ENCODE measurements at regions not wholly inside any gene's neighbourhood (a gene's known extent, or its start where the extent isn't known, plus 50 kb on each side); places are given as distances from the start of the nearest gene placed in this dataset.

DNA sequence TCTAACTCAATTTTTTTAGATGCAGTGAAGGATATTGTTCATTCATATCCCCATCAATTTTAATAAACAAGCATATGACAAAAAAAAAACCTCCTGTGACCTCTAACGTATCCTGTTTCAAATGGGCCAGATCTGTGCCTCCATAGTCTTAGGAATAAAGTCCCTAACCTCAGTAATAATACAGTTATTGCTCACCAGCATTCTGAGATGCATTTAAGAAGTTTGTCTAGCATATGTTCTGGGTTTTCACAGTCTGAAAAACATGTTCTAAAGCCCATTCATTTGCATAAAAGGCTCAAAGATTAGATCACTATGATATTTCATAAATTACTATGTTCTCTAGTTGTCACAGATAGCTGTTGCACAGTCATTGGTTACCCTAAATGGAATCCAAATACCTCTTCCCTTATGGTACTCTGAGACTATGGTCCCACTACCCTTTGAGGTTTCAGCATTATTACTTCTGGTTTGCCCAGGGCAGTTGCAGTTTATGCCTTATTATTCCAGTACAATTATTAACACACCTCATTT, 190.1 kb downstream of the ZIC4 start:
- no peak for DNase-seq
- Histone ChIP-seq H3K9me3 (ENCODE audit: control extremely low read depth in 1 of 5, control insufficient read depth in 4 of 5, insufficient read depth in 2 of 5, low read depth in 1 of 5, low read length in 4 of 5) (no peaks in the 10 kb centered on the region), H3K27ac (ENCODE audit: insufficient read depth in 1 of 2, low read depth in 1 of 2, low read length in 2 of 2, poor library complexity in 1 of 2, severe bottlenecking in 2 of 2) (no peak overlapping the region), H3K4me3 (ENCODE audit: control insufficient read depth in 1 of 7, extremely low read depth in 1 of 7, insufficient read depth in 4 of 7, low read depth in 2 of 7, low read length in 6 of 7) (no peak overlapping the region), H3K27me3 (replicated peaks in 2 of 5; ENCODE audit: control insufficient read depth in 4 of 5, insufficient read depth in 5 of 5, low read length in 4 of 5) (no peaks in the 10 kb centered on the region), H3K36me3 (ENCODE audit: control insufficient read depth in 4 of 4, insufficient read depth in 4 of 4, low read length in 3 of 4) (no peaks in the 10 kb centered on the region), H3K4me1 (ENCODE audit: control extremely low read depth in 1 of 4, control insufficient read depth in 4 of 4, insufficient read depth in 4 of 4, low read length in 3 of 4) (no peaks in the 10 kb centered on the region)
- POLR2A ChIA-PET: no interaction called here
- CTCF ChIA-PET: no interaction called here
- WGBS (ENCODE audit: insufficient coverage): no CpG with 5 or more reads among the region's 1 CpG

GRCh38 chr3:147215660-147216059, 190.7 kb downstream of the ZIC4 start:
- Histone ChIP-seq H3K27ac (ENCODE audit: insufficient read depth in 1 of 2, low read depth in 1 of 2, low read length in 2 of 2, poor library complexity in 1 of 2, severe bottlenecking in 2 of 2) (no peak overlapping the region), H3K9me3 (ENCODE audit: control extremely low read depth in 1 of 5, control insufficient read depth in 4 of 5, insufficient read depth in 2 of 5, low read depth in 1 of 5, low read length in 4 of 5) (no peaks in the 10 kb centered on the region), H3K4me3 (ENCODE audit: control insufficient read depth in 1 of 7, extremely low read depth in 1 of 7, insufficient read depth in 4 of 7, low read depth in 2 of 7, low read length in 6 of 7) (no peak overlapping the region), H3K27me3 (replicated peaks in 2 of 5; ENCODE audit: control insufficient read depth in 4 of 5, insufficient read depth in 5 of 5, low read length in 4 of 5) (no peaks in the 10 kb centered on the region), H3K36me3 (ENCODE audit: control insufficient read depth in 4 of 4, insufficient read depth in 4 of 4, low read length in 3 of 4) (no peaks in the 10 kb centered on the region), H3K4me1 (ENCODE audit: control extremely low read depth in 1 of 4, control insufficient read depth in 4 of 4, insufficient read depth in 4 of 4, low read length in 3 of 4) (no peaks in the 10 kb centered on the region)
- no peak for DNase-seq
- CTCF ChIA-PET: no interaction called here
- POLR2A ChIA-PET: no interaction called here

DNA sequence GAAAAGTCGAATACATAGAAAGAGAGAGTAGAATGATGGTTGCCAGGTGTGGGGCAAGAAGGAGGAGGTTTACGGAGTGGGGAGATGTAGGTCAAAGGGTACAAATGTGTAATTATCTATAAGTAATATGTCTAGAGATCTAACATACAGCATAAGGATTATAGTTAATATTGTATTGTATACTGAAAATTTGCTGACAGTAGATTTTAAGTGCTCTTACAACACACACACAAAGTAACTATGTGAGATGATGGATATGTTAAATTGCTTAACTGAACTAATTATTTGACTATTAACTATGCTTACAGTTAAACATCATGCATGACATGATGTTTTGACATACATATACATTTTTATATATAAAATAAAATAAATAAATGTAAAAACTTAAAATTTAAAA, 192.7 kb downstream of the ZIC4 start:
- no peaks in the 10 kb centered on the region for H3K27me3 ChIP-seq (replicated peaks in 2 of 5; ENCODE audit: control insufficient read depth in 4 of 5, insufficient read depth in 5 of 5, low read length in 4 of 5)
- no peak for DNase-seq
- H3K36me3 ChIP-seq (ENCODE audit: control insufficient read depth in 4 of 4, insufficient read depth in 4 of 4, low read length in 3 of 4): no peaks in the 10 kb centered on the region
- H3K27ac ChIP-seq (ENCODE audit: insufficient read depth in 1 of 2, low read depth in 1 of 2, low read length in 2 of 2, poor library complexity in 1 of 2, severe bottlenecking in 2 of 2): no peak overlapping the region
- no peaks in the 10 kb centered on the region for H3K9me3 ChIP-seq (ENCODE audit: control extremely low read depth in 1 of 5, control insufficient read depth in 4 of 5, insufficient read depth in 2 of 5, low read depth in 1 of 5, low read length in 4 of 5)
- ChIA-PET CTCF (no interaction called here), POLR2A (no interaction called here)
- no CpG with 5 or more reads among the region's 2 CpGs for WGBS (ENCODE audit: insufficient coverage)
- no peaks in the 10 kb centered on the region for H3K4me1 ChIP-seq (ENCODE audit: control extremely low read depth in 1 of 4, control insufficient read depth in 4 of 4, insufficient read depth in 4 of 4, low read length in 3 of 4)
- H3K4me3 ChIP-seq (ENCODE audit: control insufficient read depth in 1 of 7, extremely low read depth in 1 of 7, insufficient read depth in 4 of 7, low read depth in 2 of 7, low read length in 6 of 7): no peak overlapping the region

GRCh38 chr3:147210676-147211075, 195.7 kb downstream of the ZIC4 start:
- H3K27me3 ChIP-seq (replicated peaks in 2 of 5; ENCODE audit: control insufficient read depth in 4 of 5, insufficient read depth in 5 of 5, low read length in 4 of 5): no peaks in the 10 kb centered on the region
- ChIA-PET CTCF (no interaction called here), POLR2A (no interaction called here)
- no peaks in the 10 kb centered on the region for H3K9me3 ChIP-seq (ENCODE audit: control extremely low read depth in 1 of 5, control insufficient read depth in 4 of 5, insufficient read depth in 2 of 5, low read depth in 1 of 5, low read length in 4 of 5)
- H3K4me3 ChIP-seq (ENCODE audit: control insufficient read depth in 1 of 7, extremely low read depth in 1 of 7, insufficient read depth in 4 of 7, low read depth in 2 of 7, low read length in 6 of 7): no peak overlapping the region
- H3K27ac ChIP-seq (ENCODE audit: insufficient read depth in 1 of 2, low read depth in 1 of 2, low read length in 2 of 2, poor library complexity in 1 of 2, severe bottlenecking in 2 of 2): no peak overlapping the region
- H3K36me3 ChIP-seq (ENCODE audit: control insufficient read depth in 4 of 4, insufficient read depth in 4 of 4, low read length in 3 of 4): no peaks in the 10 kb centered on the region
- H3K4me1 ChIP-seq (ENCODE audit: control extremely low read depth in 1 of 4, control insufficient read depth in 4 of 4, insufficient read depth in 4 of 4, low read length in 3 of 4): no peaks in the 10 kb centered on the region
- DNase-seq: no peak

GRCh38 chr3:147201086-147201485, 205.3 kb downstream of the ZIC4 start:
- no peaks in the 10 kb centered on the region for H3K4me1 ChIP-seq (ENCODE audit: control extremely low read depth in 1 of 4, control insufficient read depth in 4 of 4, insufficient read depth in 4 of 4, low read length in 3 of 4)
- no peaks in the 10 kb centered on the region for H3K36me3 ChIP-seq (ENCODE audit: control insufficient read depth in 4 of 4, insufficient read depth in 4 of 4, low read length in 3 of 4)
- H3K27me3 ChIP-seq (replicated peaks in 2 of 5; ENCODE audit: control insufficient read depth in 4 of 5, insufficient read depth in 5 of 5, low read length in 4 of 5): no peaks in the 10 kb centered on the region
- 100% methylated on average over 3 of the region's 5 CpGs for WGBS (ENCODE audit: insufficient coverage)
- CTCF ChIA-PET: no interaction called here
- H3K27ac ChIP-seq (ENCODE audit: insufficient read depth in 1 of 2, low read depth in 1 of 2, low read length in 2 of 2, poor library complexity in 1 of 2, severe bottlenecking in 2 of 2): no peak overlapping the region
- H3K4me3 ChIP-seq (ENCODE audit: control insufficient read depth in 1 of 7, extremely low read depth in 1 of 7, insufficient read depth in 4 of 7, low read depth in 2 of 7, low read length in 6 of 7): no peak overlapping the region
- POLR2A ChIA-PET: no interaction called here
- no peak for DNase-seq
- no peaks in the 10 kb centered on the region for H3K9me3 ChIP-seq (ENCODE audit: control extremely low read depth in 1 of 5, control insufficient read depth in 4 of 5, insufficient read depth in 2 of 5, low read depth in 1 of 5, low read length in 4 of 5)

DNA sequence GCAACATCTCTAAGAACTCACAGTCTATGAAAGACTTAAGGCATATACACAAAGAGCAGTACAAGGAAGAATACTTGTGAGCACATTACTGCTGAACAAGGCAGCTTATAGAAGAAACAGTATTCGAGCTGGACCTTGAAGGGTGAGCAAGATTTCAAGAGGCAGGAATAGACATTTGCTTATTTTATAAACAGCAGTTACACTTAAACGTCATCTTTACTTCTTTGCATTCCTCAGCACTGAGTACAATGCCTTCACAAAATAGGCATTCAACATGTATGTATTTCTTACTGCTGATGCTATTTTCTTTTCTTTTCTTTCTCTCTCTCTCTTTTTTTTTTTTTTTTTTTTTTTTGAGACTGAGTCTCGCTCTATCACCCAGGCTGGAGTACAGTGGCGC, 205.8 kb downstream of the ZIC4 start:
- Histone ChIP-seq H3K9me3 (ENCODE audit: control extremely low read depth in 1 of 5, control insufficient read depth in 4 of 5, insufficient read depth in 2 of 5, low read depth in 1 of 5, low read length in 4 of 5) (no peaks in the 10 kb centered on the region), H3K27ac (ENCODE audit: insufficient read depth in 1 of 2, low read depth in 1 of 2, low read length in 2 of 2, poor library complexity in 1 of 2, severe bottlenecking in 2 of 2) (no peak overlapping the region), H3K4me1 (ENCODE audit: control extremely low read depth in 1 of 4, control insufficient read depth in 4 of 4, insufficient read depth in 4 of 4, low read length in 3 of 4) (no peaks in the 10 kb centered on the region), H3K36me3 (ENCODE audit: control insufficient read depth in 4 of 4, insufficient read depth in 4 of 4, low read length in 3 of 4) (no peaks in the 10 kb centered on the region), H3K27me3 (replicated peaks in 2 of 5; ENCODE audit: control insufficient read depth in 4 of 5, insufficient read depth in 5 of 5, low read length in 4 of 5) (no peaks in the 10 kb centered on the region), H3K4me3 (ENCODE audit: control insufficient read depth in 1 of 7, extremely low read depth in 1 of 7, insufficient read depth in 4 of 7, low read depth in 2 of 7, low read length in 6 of 7) (no peak overlapping the region)
- WGBS (ENCODE audit: insufficient coverage): 86% methylated on average over 2 of the region's 4 CpGs
- ChIA-PET CTCF (no interaction called here), POLR2A (no interaction called here)
- no peak for DNase-seq

DNA sequence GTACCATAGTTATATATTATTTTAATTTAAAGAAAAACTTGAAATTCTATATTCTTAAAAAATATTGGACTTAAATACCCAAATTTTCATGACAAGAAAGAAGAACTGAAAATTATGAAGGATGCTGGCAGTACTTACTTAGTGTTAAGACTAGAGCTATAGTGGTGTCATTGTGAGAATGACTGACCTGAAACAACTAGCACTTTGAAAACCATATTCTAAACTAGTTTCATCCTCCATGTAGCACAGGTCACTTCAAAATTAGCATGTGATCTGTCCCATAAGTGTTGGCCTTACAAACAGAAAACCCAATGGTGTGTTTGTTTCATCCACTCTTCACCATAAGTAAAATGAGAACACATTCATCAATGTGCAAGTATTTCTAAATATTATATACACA, 208.6 kb downstream of the ZIC4 start:
- Histone ChIP-seq H3K36me3 (ENCODE audit: control insufficient read depth in 4 of 4, insufficient read depth in 4 of 4, low read length in 3 of 4) (no peaks in the 10 kb centered on the region), H3K27me3 (replicated peaks in 2 of 5; ENCODE audit: control insufficient read depth in 4 of 5, insufficient read depth in 5 of 5, low read length in 4 of 5) (no peaks in the 10 kb centered on the region), H3K9me3 (ENCODE audit: control extremely low read depth in 1 of 5, control insufficient read depth in 4 of 5, insufficient read depth in 2 of 5, low read depth in 1 of 5, low read length in 4 of 5) (no peaks in the 10 kb centered on the region), H3K4me1 (ENCODE audit: control extremely low read depth in 1 of 4, control insufficient read depth in 4 of 4, insufficient read depth in 4 of 4, low read length in 3 of 4) (no peaks in the 10 kb centered on the region), H3K4me3 (ENCODE audit: control insufficient read depth in 1 of 7, extremely low read depth in 1 of 7, insufficient read depth in 4 of 7, low read depth in 2 of 7, low read length in 6 of 7) (no peak overlapping the region), H3K27ac (ENCODE audit: insufficient read depth in 1 of 2, low read depth in 1 of 2, low read length in 2 of 2, poor library complexity in 1 of 2, severe bottlenecking in 2 of 2) (no peak overlapping the region)
- DNase-seq: no peak
- POLR2A ChIA-PET: no interaction called here
- CTCF ChIA-PET: interaction anchor here (0.6 kb wide), 1 partner anchor 397 kb away, joined by 3 read pairs; no protein-coding TSS in a partner anchor

- ChIA-PET POLR2A (no interaction called here), CTCF (no interaction called here)
- no peak for DNase-seq
- Histone ChIP-seq H3K27me3 (replicated peaks in 2 of 5; ENCODE audit: control insufficient read depth in 4 of 5, insufficient read depth in 5 of 5, low read length in 4 of 5) (no peaks in the 10 kb centered on the region), H3K27ac (ENCODE audit: insufficient read depth in 1 of 2, low read depth in 1 of 2, low read length in 2 of 2, poor library complexity in 1 of 2, severe bottlenecking in 2 of 2) (no peak overlapping the region), H3K4me1 (ENCODE audit: control extremely low read depth in 1 of 4, control insufficient read depth in 4 of 4, insufficient read depth in 4 of 4, low read length in 3 of 4) (no peaks in the 10 kb centered on the region), H3K9me3 (ENCODE audit: control extremely low read depth in 1 of 5, control insufficient read depth in 4 of 5, insufficient read depth in 2 of 5, low read depth in 1 of 5, low read length in 4 of 5) (no peaks in the 10 kb centered on the region), H3K4me3 (ENCODE audit: control insufficient read depth in 1 of 7, extremely low read depth in 1 of 7, insufficient read depth in 4 of 7, low read depth in 2 of 7, low read length in 6 of 7) (no peak overlapping the region), H3K36me3 (ENCODE audit: control insufficient read depth in 4 of 4, insufficient read depth in 4 of 4, low read length in 3 of 4) (no peaks in the 10 kb centered on the region)
Observed at GRCh38 chr3:147195887-147196286, 210.5 kb downstream of the ZIC4 start.

Measured in common myeloid progenitor, CD34-positive (primary cell).